HL-60 (cell line): ENCODE measurements at regions not wholly inside any gene's neighbourhood (a gene's known extent, or its start where the extent isn't known, plus 50 kb on each side); places are given as distances from the start of the nearest gene placed in this dataset.

Source experiments
- DNase-seq, 2 experiments: peaks; one replicate each; pipeline ENCODE4 v3.0.0-alpha.2; 2010 to 2020; ENCODE audit warnings: low read depth in 1 of 2, low spot score in 1 of 2
- H3K27ac ChIP-seq: fragments of 250-450 bp; sonication (Bioruptor Pico); replicated peaks from 2 replicates; pipeline ENCODE4 v1.5.1; 2020; ENCODE audit warnings: mild to moderate bottlenecking, moderate library complexity
- H3K27me3 ChIP-seq: fragments of 250-450 bp; sonication (Bioruptor Pico); 2 replicates; pipeline ENCODE4 v1.5.1; 2021; ENCODE audit warnings: mild to moderate bottlenecking, moderate library complexity; ENCODE audit not compliant: insufficient read depth, poor library complexity, severe bottlenecking
- H3K4me3 ChIP-seq: replicated peaks from 2 replicates; pipeline ENCODE4 v1.5.1; 2011; ENCODE audit warnings: mild to moderate bottlenecking, control low read depth, low read length; ENCODE audit not compliant: insufficient read depth
- CTCF ChIP-seq: IDR thresholded peaks from one replicate; pipeline ENCODE4 v1.5.1; 2011; ENCODE audit warnings: low read length, control low read depth, inconsistent platforms; ENCODE audit not compliant: insufficient read depth
- GABPA ChIP-seq: IDR thresholded peaks from 2 replicates; pipeline ENCODE4 v1.6.1; 2012; ENCODE audit warnings: low read depth
- POLR2AphosphoS5 ChIP-seq: IDR thresholded peaks from 2 replicates; pipeline ENCODE4 v1.6.1; 2012; ENCODE audit warnings: low read depth
- REST ChIP-seq: IDR thresholded peaks from 2 replicates; pipeline ENCODE4 v1.6.1; 2012; ENCODE audit warnings: low read depth; ENCODE audit not compliant: insufficient replicate concordance
- SPI1 ChIP-seq: IDR thresholded peaks from 2 replicates; pipeline ENCODE4 v1.6.1; 2012; ENCODE audit warnings: low read depth, mild to moderate bottlenecking, borderline replicate concordance

- no peak overlapping the region for H3K4me3 ChIP-seq
- no peaks in the 10 kb centered on the region for H3K27me3 ChIP-seq
- no peak for TF ChIP-seq CTCF
- TF ChIP-seq POLR2AphosphoS5, result no peak
- DNase-seq, result no peak
- H3K27ac ChIP-seq, result no peak overlapping the region
These were observed 180.0 kb upstream of the AHR start for GRCh38 chr7:17118412-17118811.

GRCh38 chr7:17120756-17121155, 177.7 kb upstream of the AHR start:
- no peak for TF ChIP-seq REST
- no peak for TF ChIP-seq CTCF
- Histone ChIP-seq H3K4me3 (no peak overlapping the region), H3K27ac (no peak overlapping the region), H3K27me3 (no peaks in the 10 kb centered on the region)
- DNase-seq, result no peak

GRCh38 chr7:17121671-17122070, 176.8 kb upstream of the AHR start:
- DNase-seq, result no peak
- no peak for TF ChIP-seq CTCF
- no peak for TF ChIP-seq SPI1
- TF ChIP-seq POLR2AphosphoS5, result no peak
- TF ChIP-seq GABPA, result no peak
- H3K27me3 ChIP-seq, result no peaks in the 10 kb centered on the region
- no peak overlapping the region for H3K27ac ChIP-seq
- no peak overlapping the region for H3K4me3 ChIP-seq

GRCh38 chr7:17123020-17123419, 175.4 kb upstream of the AHR start:
- Histone ChIP-seq H3K27me3 (no peaks in the 10 kb centered on the region), H3K4me3 (no peak overlapping the region), H3K27ac (no peak overlapping the region)
- TF ChIP-seq REST (no peak), CTCF (no peak), SPI1 (peak; percentile 90), POLR2AphosphoS5 (no peak)
- peak in 1 of 2 experiments; percentile 39 for DNase-seq
